CD4-positive, CD25-positive, alpha-beta regulatory T cell (primary cell): ENCODE measurements at regions not wholly inside any gene's neighbourhood (a gene's known extent, or its start where the extent isn't known, plus 50 kb on each side); places are given as distances from the start of the nearest gene placed in this dataset.
"Not testable (repeated sequence)": the region's sequence is repeated elsewhere in the genome, so short reads cannot be mapped to it uniquely, and the experiment has no call there.

ENCODE experiments used
- ATAC-seq, 2 donors: fragments of 150-1000 bp; cut with Tn5 transposase; one replicate each; pipeline ENCODE4 v1.10.0; 2021; ENCODE audit warnings: low read depth in 2 of 2, moderate number of reproducible peaks in 2 of 2, moderate library complexity in 1 of 2
- DNase-seq, 3 donors: peaks; one replicate each; pipeline versions ENCODE4 v3.0.0 to v3.0.0-alpha.2; 2012 to 2022; ENCODE audit warnings: mixed read lengths in 1 of 3
- H3K27ac ChIP-seq: one replicate; pipeline ENCODE4 v1.7.0; 2013; ENCODE audit warnings: mild to moderate bottlenecking, low read length; ENCODE audit not compliant: insufficient read depth, poor library complexity, severe bottlenecking
- H3K27me3 ChIP-seq: one replicate; pipeline ENCODE4 v1.7.0; 2013; ENCODE audit warnings: low read length; ENCODE audit not compliant: control insufficient read depth, insufficient read depth
- H3K36me3 ChIP-seq: one replicate; pipeline ENCODE4 v1.7.0; 2013; ENCODE audit warnings: mild to moderate bottlenecking, low read length, moderate library complexity; ENCODE audit not compliant: control insufficient read depth, insufficient read depth
- H3K4me1 ChIP-seq: 2 replicates; pipeline ENCODE4 v1.7.0; 2013; ENCODE audit warnings: mild to moderate bottlenecking, low read length; ENCODE audit not compliant: insufficient read depth, control insufficient read depth, poor library complexity, severe bottlenecking
- H3K4me3 ChIP-seq: one replicate; pipeline ENCODE4 v1.7.0; 2013; ENCODE audit warnings: low read depth, mild to moderate bottlenecking, low read length, moderate library complexity
- H3K9me3 ChIP-seq, 2 experiments: 1 replicate in 1 of 2; 2 replicates in 1 of 2; pipeline ENCODE4 v1.7.0; 2013; ENCODE audit warnings: low read length in 2 of 2, mild to moderate bottlenecking in 1 of 2, moderate library complexity in 1 of 2; ENCODE audit not compliant: control insufficient read depth in 2 of 2
- H3K27ac Mint-ChIP-seq, 3 donors: one replicate each; pipeline ENCODE4 v1.8.0; 2020 to 2022; ENCODE audit warnings: mild to moderate bottlenecking in 3 of 3, mixed read lengths in 3 of 3, moderate library complexity in 2 of 3
- H3K27me3 Mint-ChIP-seq: one replicate; pipeline ENCODE4 v1.8.0; 2022; ENCODE audit warnings: mild to moderate bottlenecking, mixed read lengths
- H3K36me3 Mint-ChIP-seq: one replicate; pipeline ENCODE4 v1.8.0; 2020; ENCODE audit warnings: mixed read lengths
- H3K4me1 Mint-ChIP-seq, 4 donors: one replicate each; pipeline ENCODE4 v1.8.0; 2020 to 2022; ENCODE audit warnings: mixed read lengths in 4 of 4, mild to moderate bottlenecking in 1 of 4
- H3K4me3 Mint-ChIP-seq, 4 donors: one replicate each; pipeline ENCODE4 v1.8.0; 2020 to 2022; ENCODE audit warnings: mild to moderate bottlenecking in 4 of 4, mixed read lengths in 4 of 4, moderate library complexity in 3 of 4
- H3K9me3 Mint-ChIP-seq, 7 donors: one replicate each; pipeline ENCODE4 v1.8.0; 2020 to 2022; ENCODE audit warnings: mixed read lengths in 7 of 7, mild to moderate bottlenecking in 3 of 7, moderate library complexity in 2 of 7

GRCh38 chr9:7561527-7562080 lies 238.0 kb downstream of the DMAC1 start:
- H3K36me3 ChIP-seq = no peaks in the 10 kb centered on the region
- no peak overlapping the region for H3K4me3 Mint-ChIP-seq
- DNase-seq (no peak), ATAC-seq (no peak)
- no peaks in the 10 kb centered on the region for H3K9me3 ChIP-seq
- peaks cover 6% of the 10 kb centered on the region for H3K27me3 Mint-ChIP-seq
- no peaks in the 10 kb centered on the region for H3K4me1 ChIP-seq
- no peak overlapping the region for H3K4me3 ChIP-seq
- H3K27ac Mint-ChIP-seq = no peak overlapping the region
- H3K9me3 Mint-ChIP-seq = peaks cover 0 to 3% (median 0%) of the 10 kb centered on the region in 7 donors
- no peaks in the 10 kb centered on the region for H3K36me3 Mint-ChIP-seq
- H3K4me1 Mint-ChIP-seq = no peaks in the 10 kb centered on the region
- no peak overlapping the region for H3K27ac ChIP-seq
- H3K27me3 ChIP-seq = no peaks in the 10 kb centered on the region

- Histone ChIP-seq H3K27me3 (no peaks in the 10 kb centered on the region), H3K9me3 (no peaks in the 10 kb centered on the region), H3K27ac (no peak overlapping the region), H3K4me1 (no peaks in the 10 kb centered on the region), H3K4me3 (no peak overlapping the region), H3K36me3 (no peaks in the 10 kb centered on the region)
- H3K27ac Mint-ChIP-seq = no peak overlapping the region
- DNase-seq (no peak), ATAC-seq (no peak)
- no peaks in the 10 kb centered on the region for H3K4me1 Mint-ChIP-seq
- H3K9me3 Mint-ChIP-seq = peaks cover 0 to 3% (median 0%) of the 10 kb centered on the region in 7 donors
- no peak overlapping the region for H3K4me3 Mint-ChIP-seq
- peaks cover 6% of the 10 kb centered on the region for H3K27me3 Mint-ChIP-seq
- H3K36me3 Mint-ChIP-seq = no peaks in the 10 kb centered on the region
These were observed 238.8 kb downstream of the DMAC1 start for GRCh38 chr9:7560669-7561305.

- Mint-ChIP-seq H3K27ac (no peak overlapping the region), H3K36me3 (no peaks in the 10 kb centered on the region), H3K4me1 (no peaks in the 10 kb centered on the region), H3K27me3 (peaks cover 12% of the 10 kb centered on the region), H3K4me3 (no peak overlapping the region), H3K9me3 (peaks cover 0 to 5% (median under 1%) of the 10 kb centered on the region in 7 donors)
- H3K4me3 ChIP-seq = no peak overlapping the region
- no peaks in the 10 kb centered on the region for H3K27me3 ChIP-seq
- H3K4me1 ChIP-seq = no peaks in the 10 kb centered on the region
- H3K9me3 ChIP-seq = no peaks in the 10 kb centered on the region
- ATAC-seq (no peak), DNase-seq (no peak)
- no peaks in the 10 kb centered on the region for H3K36me3 ChIP-seq
- H3K27ac ChIP-seq = no peak overlapping the region
These were observed 244.9 kb downstream of the DMAC1 start for GRCh38 chr9:7554699-7555098.

- not testable (repeated sequence) for H3K4me3 Mint-ChIP-seq, H3K27ac ChIP-seq, H3K9me3 ChIP-seq, H3K4me1 ChIP-seq, H3K27ac Mint-ChIP-seq, H3K9me3 Mint-ChIP-seq, H3K36me3 Mint-ChIP-seq, H3K4me1 Mint-ChIP-seq, H3K27me3 Mint-ChIP-seq, H3K4me3 ChIP-seq, ATAC-seq, H3K27me3 ChIP-seq, H3K36me3 ChIP-seq, DNase-seq
These were observed 246.9 kb downstream of the DMAC1 start for GRCh38 chr9:7552706-7553105.

GRCh38 chr9:7549249-7549648 lies 250.3 kb downstream of the DMAC1 start:
- Histone ChIP-seq H3K27me3 (no peaks in the 10 kb centered on the region), H3K36me3 (no peaks in the 10 kb centered on the region), H3K4me1 (no peaks in the 10 kb centered on the region), H3K4me3 (no peak overlapping the region), H3K27ac (no peak overlapping the region), H3K9me3 (no peaks in the 10 kb centered on the region)
- ATAC-seq = no peak
- DNase-seq = peak in 1 of 3 donors; percentile 5
- Mint-ChIP-seq H3K27me3 (peaks cover 11% of the 10 kb centered on the region), H3K9me3 (peaks cover 0 to 5% (median 1%) of the 10 kb centered on the region in 7 donors), H3K27ac (no peak overlapping the region), H3K4me1 (no peaks in the 10 kb centered on the region), H3K36me3 (no peaks in the 10 kb centered on the region), H3K4me3 (no peak overlapping the region)

GRCh38 chr9:7546261-7546660 lies 253.3 kb downstream of the DMAC1 start:
- H3K4me3 Mint-ChIP-seq = no peak overlapping the region
- H3K27ac ChIP-seq = no peak overlapping the region
- no peaks in the 10 kb centered on the region for H3K4me1 Mint-ChIP-seq
- no peaks in the 10 kb centered on the region for H3K9me3 ChIP-seq
- H3K4me3 ChIP-seq = no peak overlapping the region
- peaks cover 0 to 2% (median 0%) of the 10 kb centered on the region in 7 donors for H3K9me3 Mint-ChIP-seq
- DNase-seq (no peak), ATAC-seq (no peak)
- H3K4me1 ChIP-seq = no peaks in the 10 kb centered on the region
- H3K27me3 Mint-ChIP-seq = peaks cover 18% of the 10 kb centered on the region
- no peaks in the 10 kb centered on the region for H3K36me3 ChIP-seq
- H3K27ac Mint-ChIP-seq = no peak overlapping the region
- H3K27me3 ChIP-seq = no peaks in the 10 kb centered on the region
- no peaks in the 10 kb centered on the region for H3K36me3 Mint-ChIP-seq

- Histone ChIP-seq H3K9me3 (no peaks in the 10 kb centered on the region), H3K4me3 (no peak overlapping the region)
- no peak overlapping the region for H3K4me3 Mint-ChIP-seq
These were observed 254.0 kb downstream of the DMAC1 start for GRCh38 chr9:7545371-7546165.

More at GRCh38 chr9:7545371-7546165, 254.0 kb downstream of the DMAC1 start:
- ATAC-seq = no peak
- no peak overlapping the region for H3K27ac Mint-ChIP-seq
- H3K36me3 Mint-ChIP-seq = no peaks in the 10 kb centered on the region
- Histone ChIP-seq H3K27ac (no peak overlapping the region), H3K36me3 (no peaks in the 10 kb centered on the region), H3K27me3 (no peaks in the 10 kb centered on the region), H3K4me1 (no peaks in the 10 kb centered on the region)
- H3K27me3 Mint-ChIP-seq = peaks cover 20% of the 10 kb centered on the region
- no peaks in the 10 kb centered on the region for H3K4me1 Mint-ChIP-seq
- H3K9me3 Mint-ChIP-seq = peaks cover 0 to 2% (median 0%) of the 10 kb centered on the region in 7 donors
- DNase-seq = no peak
